B cell (primary cell): ENCODE measurements at regions not wholly inside any gene's neighbourhood (a gene's known extent, or its start where the extent isn't known, plus 50 kb on each side); places are given as distances from the start of the nearest gene placed in this dataset.

Experiments used
- ATAC-seq: fragments of 200-7000 bp; cut with Tn5 transposase; one replicate; pipeline ENCODE4 v1.10.0; 2021; ENCODE audit warnings: low read depth, mild to moderate bottlenecking, moderate number of reproducible peaks, moderate library complexity
- CTCF ChIA-PET: fragments of 350-600 bp; sonication (Branson Sonifier 250); formaldehyde crosslinking; loops from one replicate; lab custom pipeline; 2021; ENCODE audit warnings: antibody characterized with exemption, inconsistent platforms; lab: Charles Lee
- POLR2A ChIA-PET: fragments of 350-600 bp; sonication (Branson Sonifier 250); formaldehyde crosslinking; loops from one replicate; lab custom pipeline; 2021; ENCODE audit warnings: antibody characterized with exemption; lab: Charles Lee
- DNase-seq: peaks from one replicate; pipeline ENCODE4 v3.0.0; 2013
- H2AFZ ChIP-seq: 2 replicates; pipeline ENCODE4 v1.6.1; 2012; ENCODE audit warnings: mild to moderate bottlenecking, low read depth, low read length; ENCODE audit not compliant: insufficient read depth, poor library complexity, severe bottlenecking
- H3K27ac ChIP-seq, 2 donors: 1 replicate in 1 of 2; 2 replicates in 1 of 2; pipeline ENCODE4 v1.5.1; 2012 to 2013; ENCODE audit warnings: low read length in 2 of 2, mild to moderate bottlenecking in 2 of 2, moderate library complexity in 1 of 2
- H3K27me3 ChIP-seq, 4 experiments: fragments of 200-600 bp in 1 of 4; sonication (generic) in 1 of 4; replicated peaks in 1 of 4; 1 replicate in 2 of 4; 2 replicates in 2 of 4; pipeline versions ENCODE4 v1.6.1 to v1.7.0; 2013 to 2016; ENCODE audit warnings: low read length in 3 of 4, mild to moderate bottlenecking in 2 of 4, mixed read lengths in 1 of 4, moderate library complexity in 1 of 4; ENCODE audit not compliant: insufficient read depth in 4 of 4, control insufficient read depth in 3 of 4; ENCODE audit errors: control extremely low read depth in 1 of 4
- H3K36me3 ChIP-seq, 2 experiments: replicated peaks in 1 of 2; 1 replicate in 1 of 2; 2 replicates in 1 of 2; pipeline versions ENCODE4 v1.6.1 to v1.7.1; 2013; ENCODE audit warnings: low read length in 1 of 2; ENCODE audit not compliant: insufficient read depth in 2 of 2, control insufficient read depth in 1 of 2; ENCODE audit errors: control extremely low read depth in 1 of 2, extremely low read depth in 1 of 2
- H3K4me1 ChIP-seq, 2 donors: fragments of 200-600 bp in 1 of 2; sonication (generic) in 1 of 2; 1 replicate in 1 of 2; 2 replicates in 1 of 2; pipeline versions ENCODE4 v1.5.1 to v1.6.1; 2013 to 2017; ENCODE audit warnings: low read length in 2 of 2; ENCODE audit not compliant: control insufficient read depth in 2 of 2, insufficient read depth in 2 of 2
- H3K4me2 ChIP-seq: replicated peaks from 2 replicates; pipeline ENCODE3; 2012; ENCODE audit warnings: mild to moderate bottlenecking, low read depth, low read length; ENCODE audit not compliant: poor library complexity, severe bottlenecking
- H3K4me3 ChIP-seq, 5 experiments: fragments of 200-600 bp in 1 of 5; sonication (generic) in 1 of 5; 1 replicate in 3 of 5; 2 replicates in 2 of 5; pipeline versions ENCODE4 v1.5.1 to v1.7.0; 2011 to 2016; ENCODE audit warnings: low read length in 4 of 5, mild to moderate bottlenecking in 4 of 5, low read depth in 2 of 5, control low read depth in 1 of 5, moderate library complexity in 1 of 5; ENCODE audit not compliant: insufficient read depth in 1 of 5; ENCODE audit errors: control extremely low read depth in 1 of 5, extremely low read depth in 1 of 5
- H3K79me2 ChIP-seq: fragments of 200-600 bp; sonication (generic); one replicate; pipeline ENCODE4 v1.6.0; 2016; ENCODE audit warnings: low read length; ENCODE audit not compliant: control insufficient read depth, insufficient read depth
- H3K9ac ChIP-seq: fragments of 200-600 bp; sonication (generic); 2 replicates; pipeline ENCODE4 v1.6.1; 2017; ENCODE audit warnings: mild to moderate bottlenecking, low read length, moderate library complexity
- H3K9me3 ChIP-seq, 3 donors: one replicate each; pipeline versions ENCODE4 v1.6.1 to v1.7.1; 2013; ENCODE audit warnings: low read length in 2 of 3; ENCODE audit not compliant: control insufficient read depth in 2 of 3, insufficient read depth in 1 of 3; ENCODE audit errors: control extremely low read depth in 1 of 3
- H4K20me1 ChIP-seq: 2 replicates; pipeline ENCODE4 v1.6.0; 2012; ENCODE audit warnings: mild to moderate bottlenecking, low read length; ENCODE audit not compliant: insufficient read depth, control insufficient read depth, poor library complexity, severe bottlenecking
- H3K27ac Mint-ChIP-seq: one replicate; pipeline ENCODE4 v1.8.0; 2021; ENCODE audit warnings: mixed read lengths
- H3K27me3 Mint-ChIP-seq: one replicate; pipeline ENCODE4 v1.8.0; 2021; ENCODE audit warnings: mixed read lengths
- H3K4me1 Mint-ChIP-seq: one replicate; pipeline ENCODE4 v1.8.0; 2021; ENCODE audit warnings: mixed read lengths
- H3K4me3 Mint-ChIP-seq: one replicate; pipeline ENCODE4 v1.8.0; 2021; ENCODE audit warnings: mixed read lengths
- H3K9me3 Mint-ChIP-seq: one replicate; pipeline ENCODE4 v1.8.0; 2022; ENCODE audit warnings: mixed read lengths; ENCODE audit not compliant: insufficient read depth
- CTCF ChIP-seq: fragments of 200-600 bp; IDR thresholded peaks from one replicate; pipeline ENCODE4 v1.8.0; 2022; ENCODE audit warnings: antibody characterized with exemption, mild to moderate bottlenecking
- EZH2 ChIP-seq: IDR thresholded peaks from 2 replicates; pipeline ENCODE4 v1.6.1; 2012; ENCODE audit warnings: borderline replicate concordance, low read depth, mild to moderate bottlenecking, moderate library complexity, low read length; ENCODE audit not compliant: insufficient read depth, poor library complexity, severe bottlenecking
- WGBS: methylation state at CpG from one replicate; pipeline ENCODE4 v1.1.5; 2013; ENCODE audit warnings: missing lambda C conversion rate; ENCODE audit not compliant: insufficient coverage; 5-methylcytosine and 5-hydroxymethylcytosine counted together
- intact Hi-C: fragments of 100-400 bp; cut with micrococcal nuclease; formaldehyde crosslinking; loops from one replicate; pipeline ENCODE4 v1.10.0; 2022

GRCh38 chr6:164439331-164439730, 870.1 kb downstream of the C6orf118 start:
- no peak overlapping the region for H3K4me3 Mint-ChIP-seq
- ATAC-seq (no peak), DNase-seq (no peak)
- POLR2A ChIA-PET, result no interaction called here
- Histone ChIP-seq H3K79me2 (no peaks in the 10 kb centered on the region), H3K36me3 (no peaks in the 10 kb centered on the region), H3K4me2 (no peak overlapping the region), H3K4me3 (no peak overlapping the region), H3K9ac (no peak overlapping the region), H2AFZ (no peak overlapping the region), H3K9me3 (no peaks in the 10 kb centered on the region), H3K4me1 (no peaks in the 10 kb centered on the region), H4K20me1 (no peaks in the 10 kb centered on the region), H3K27ac (no peak overlapping the region), H3K27me3 (no peaks in the 10 kb centered on the region)
- no peak overlapping the region for H3K27ac Mint-ChIP-seq
- CTCF ChIA-PET, result no interaction called here
- H3K27me3 Mint-ChIP-seq, result no peaks in the 10 kb centered on the region
- WGBS, result 94% methylated on average over 2 of the region's 5 CpGs
- peaks cover 13% of the 10 kb centered on the region for H3K9me3 Mint-ChIP-seq
- intact Hi-C loops, result no loop called here
- H3K4me1 Mint-ChIP-seq, result no peaks in the 10 kb centered on the region
- TF ChIP-seq EZH2 (no peak), CTCF (no peak)

- Mint-ChIP-seq H3K27ac (no peak overlapping the region), H3K4me3 (no peak overlapping the region), H3K4me1 (no peaks in the 10 kb centered on the region), H3K9me3 (peaks cover 6% of the 10 kb centered on the region), H3K27me3 (no peaks in the 10 kb centered on the region)
- no peak for TF ChIP-seq CTCF
- no peak for TF ChIP-seq EZH2
- H3K9ac ChIP-seq, result no peak overlapping the region
- no peak overlapping the region for H3K27ac ChIP-seq
- DNase-seq, result no peak
- H3K36me3 ChIP-seq, result no peaks in the 10 kb centered on the region
- H3K27me3 ChIP-seq, result no peaks in the 10 kb centered on the region
- 86% methylated on average over 3 of the region's 5 CpGs for WGBS
- H3K4me1 ChIP-seq, result no peaks in the 10 kb centered on the region
- intact Hi-C loops, result no loop called here
- no peaks in the 10 kb centered on the region for H3K79me2 ChIP-seq
- POLR2A ChIA-PET, result no interaction called here
- H3K4me2 ChIP-seq, result no peak overlapping the region
- no peak for ATAC-seq
- no peaks in the 10 kb centered on the region for H4K20me1 ChIP-seq
- no peak overlapping the region for H2AFZ ChIP-seq
- H3K4me3 ChIP-seq, result no peak overlapping the region
- H3K9me3 ChIP-seq, result no peaks in the 10 kb centered on the region
- CTCF ChIA-PET, result no interaction called here
Measured at GRCh38 chr6:164436976-164437375, 872.4 kb downstream of the C6orf118 start.
